Ramos (cell line): ENCODE measurements at regions not wholly inside any gene's neighbourhood (a gene's known extent, or its start where the extent isn't known, plus 50 kb on each side); places are given as distances from the start of the nearest gene placed in this dataset.

Experiments used
- in situ Hi-C: fragments of 300-500 bp; cut with MboI; formaldehyde crosslinking; loops from one replicate; pipeline ENCODE4 v1.14.3; 2022; ENCODE audit warnings: low sequenced_read_pairs; ENCODE audit not compliant: unreplicated experiment

- in situ Hi-C loops = loop anchor here (10.0 to 25.0 kb wide), 2 partner anchors 314 to 972 kb away; partner anchors contain the start of gene SEC14L1
These were observed 318.4 kb downstream of the SEC14L1 start for GRCh38 chr17:77459018-77459755.

DNA sequence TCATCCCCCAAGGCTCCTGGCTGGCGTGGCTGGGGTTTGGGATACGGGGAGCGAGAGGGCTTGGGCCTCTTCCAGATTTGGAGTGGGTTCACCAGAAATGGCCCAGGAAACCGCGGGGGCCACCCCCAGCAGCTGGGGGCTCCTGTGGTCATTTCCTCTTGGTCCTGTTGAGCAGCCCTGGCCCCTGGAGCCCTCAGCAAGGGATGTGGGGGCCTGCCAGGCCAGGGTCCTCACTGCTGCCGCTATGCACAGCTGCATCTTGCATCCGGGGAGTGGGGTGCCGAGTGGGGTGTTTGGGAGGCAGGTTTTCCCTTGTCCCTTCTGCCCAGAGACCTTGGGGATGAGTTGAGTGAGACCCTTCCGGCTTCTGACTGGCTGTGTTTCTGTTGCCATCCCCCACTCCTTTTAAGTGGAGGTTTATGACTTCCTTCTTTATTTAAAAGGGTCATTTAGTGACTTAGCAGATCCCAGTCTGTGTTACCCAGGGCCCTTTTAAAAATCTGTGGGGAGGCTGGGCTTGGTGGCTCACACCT is 319.8 kb downstream of the SEC14L1 start:
- in situ Hi-C loops = loop anchor here (25.0 kb wide), 1 partner anchor 973 kb away; no protein-coding TSS in a partner anchor

GRCh38 chr17:77461277-77462057 is 320.7 kb downstream of the SEC14L1 start:
- in situ Hi-C loops = loop anchor here (25.0 kb wide), 1 partner anchor 974 kb away; no protein-coding TSS in a partner anchor

DNA sequence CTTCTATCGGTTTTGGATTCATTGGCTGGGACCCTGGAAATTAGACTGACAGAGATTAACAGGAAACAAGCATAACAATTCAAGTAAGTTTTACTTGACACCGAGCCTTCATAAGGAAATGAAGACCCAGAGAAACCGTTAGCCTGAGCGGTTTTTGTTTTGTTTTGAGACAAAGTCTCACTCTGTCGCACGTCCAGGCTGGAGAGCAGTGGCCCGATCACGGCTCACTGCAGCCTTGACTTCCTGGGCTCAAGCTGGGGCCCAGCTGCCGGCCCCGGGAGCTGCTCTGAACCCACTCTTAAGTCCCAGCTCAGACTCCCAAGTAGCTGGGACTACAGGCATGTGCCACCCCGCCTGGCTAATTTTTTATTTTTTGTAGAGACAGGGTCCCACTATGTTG is 321.3 kb downstream of the SEC14L1 start:
- in situ Hi-C loops = loop anchor here (25.0 kb wide), 1 partner anchor 975 kb away; no protein-coding TSS in a partner anchor

DNA sequence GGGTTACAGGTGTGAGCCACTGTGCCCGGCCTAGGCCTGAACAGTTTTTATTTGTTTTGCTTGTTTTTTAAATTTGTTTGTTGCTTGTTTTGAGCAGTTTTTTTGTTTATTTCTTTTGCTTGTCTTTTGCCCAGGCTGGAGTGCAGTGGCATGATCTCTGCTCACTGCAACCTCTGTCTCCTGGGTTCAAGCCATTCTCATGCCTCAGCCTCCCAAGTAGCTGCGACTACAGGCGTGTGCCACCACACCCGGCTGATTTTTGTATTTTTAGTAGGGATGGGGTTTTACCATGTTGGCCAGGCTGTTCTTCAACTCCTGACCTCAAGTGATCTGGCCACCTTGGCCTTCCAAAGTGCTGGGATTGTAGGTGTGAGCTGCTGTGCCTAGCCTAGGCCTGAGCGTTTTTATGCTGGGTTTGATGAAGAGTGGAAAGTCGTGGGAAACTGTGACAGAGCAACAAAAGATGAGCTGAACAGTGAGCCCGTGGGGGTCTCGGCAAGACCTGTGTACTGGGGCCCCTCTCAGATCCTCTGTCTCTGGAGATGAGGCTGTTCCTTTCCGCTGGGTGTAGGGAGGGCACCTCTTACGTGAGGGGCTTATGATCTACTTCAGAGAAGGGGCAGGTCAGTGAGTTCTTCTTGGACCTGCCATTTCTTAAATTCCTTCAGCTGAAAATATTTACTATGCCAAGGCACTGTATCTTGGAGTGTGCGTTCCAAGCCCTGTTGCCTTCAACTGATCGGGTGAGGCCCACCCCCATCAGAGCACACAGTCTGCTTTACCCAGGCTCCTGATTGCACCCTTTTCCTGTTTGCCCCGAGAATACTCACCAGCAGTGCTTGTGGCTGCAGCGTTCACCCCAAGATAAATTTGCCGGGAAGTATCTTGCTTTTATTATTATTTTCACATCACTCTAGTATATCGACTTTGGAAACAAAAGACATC is 322.1 kb downstream of the SEC14L1 start:
- in situ Hi-C loops = loop anchor here (25.0 kb wide), 1 partner anchor 976 kb away; no protein-coding TSS in a partner anchor

DNA sequence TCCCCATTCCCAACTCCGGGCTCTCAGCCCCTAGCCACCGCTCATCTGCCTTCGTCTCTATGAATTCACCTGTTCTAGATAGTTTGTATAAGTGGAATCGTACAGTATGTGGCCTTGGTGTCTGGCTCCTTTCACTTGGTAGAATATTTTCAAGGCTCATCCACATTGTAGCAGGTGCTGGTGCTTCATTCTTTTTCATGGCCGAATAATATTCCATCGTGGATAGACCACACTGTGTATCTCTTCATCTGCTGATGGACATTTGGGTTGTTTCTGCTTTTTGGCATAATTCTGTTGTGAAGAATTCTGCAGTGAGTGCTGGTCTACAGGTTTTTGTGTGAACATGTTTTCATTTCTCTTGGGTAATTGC is 324.2 kb downstream of the SEC14L1 start:
- in situ Hi-C loops = loop anchor here (25.0 kb wide), 1 partner anchor 978 kb away; no protein-coding TSS in a partner anchor

DNA sequence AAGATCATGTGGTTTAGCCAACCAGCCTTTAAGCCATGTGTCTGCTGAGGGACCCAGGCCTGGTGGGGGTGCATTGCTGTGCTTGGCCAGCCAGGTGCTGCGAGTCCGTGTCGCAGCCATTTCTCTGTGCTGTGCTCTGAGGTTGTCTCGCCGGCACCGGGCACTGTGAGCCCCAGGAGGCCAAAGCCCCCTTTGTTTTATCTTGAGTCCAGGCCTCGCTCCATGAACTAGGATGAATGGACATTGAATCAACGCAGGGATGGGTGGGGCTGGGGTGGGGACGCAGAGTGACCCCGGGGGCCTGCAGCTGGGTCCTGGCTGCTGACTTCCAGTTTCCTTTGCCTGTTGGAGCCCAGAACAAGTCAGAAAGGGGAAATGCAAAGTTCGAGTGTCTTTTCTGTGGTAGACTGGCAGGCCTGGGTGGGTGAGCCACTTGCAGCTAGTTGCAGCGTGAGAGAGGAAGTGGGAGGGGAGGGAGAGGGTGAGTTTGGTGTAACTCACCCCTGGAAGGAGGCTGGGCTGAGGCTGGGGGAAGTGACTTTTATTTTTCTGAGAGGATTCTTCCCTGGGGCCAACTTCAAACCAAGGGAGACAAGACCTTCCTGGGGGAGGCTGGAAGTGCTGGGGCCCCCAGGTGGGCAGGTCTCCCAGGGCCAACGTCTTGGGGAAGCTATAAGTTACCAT is 324.7 kb downstream of the SEC14L1 start:
- in situ Hi-C loops = loop anchor here (25.0 kb wide), 1 partner anchor 978 kb away; no protein-coding TSS in a partner anchor

- in situ Hi-C loops = loop anchor here (25.0 kb wide), 1 partner anchor 979 kb away; no protein-coding TSS in a partner anchor
These were observed 325.4 kb downstream of the SEC14L1 start for GRCh38 chr17:77466140-77466539.

- in situ Hi-C loops = loop anchor here (25.0 kb wide), 1 partner anchor 979 kb away; no protein-coding TSS in a partner anchor
These were observed 325.9 kb downstream of the SEC14L1 start for GRCh38 chr17:77466596-77467223.

- in situ Hi-C loops = loop anchor here (25.0 kb wide), 1 partner anchor 980 kb away; no protein-coding TSS in a partner anchor
These were observed 326.8 kb downstream of the SEC14L1 start for GRCh38 chr17:77467521-77467920.

GRCh38 chr17:77468897-77469296 is 328.1 kb downstream of the SEC14L1 start:
- in situ Hi-C loops = loop anchor here (25.0 kb wide), 1 partner anchor 982 kb away; no protein-coding TSS in a partner anchor

GRCh38 chr17:77470330-77470786 is 329.6 kb downstream of the SEC14L1 start:
- in situ Hi-C loops = loop anchor here (25.0 kb wide), 1 partner anchor 983 kb away; no protein-coding TSS in a partner anchor

DNA sequence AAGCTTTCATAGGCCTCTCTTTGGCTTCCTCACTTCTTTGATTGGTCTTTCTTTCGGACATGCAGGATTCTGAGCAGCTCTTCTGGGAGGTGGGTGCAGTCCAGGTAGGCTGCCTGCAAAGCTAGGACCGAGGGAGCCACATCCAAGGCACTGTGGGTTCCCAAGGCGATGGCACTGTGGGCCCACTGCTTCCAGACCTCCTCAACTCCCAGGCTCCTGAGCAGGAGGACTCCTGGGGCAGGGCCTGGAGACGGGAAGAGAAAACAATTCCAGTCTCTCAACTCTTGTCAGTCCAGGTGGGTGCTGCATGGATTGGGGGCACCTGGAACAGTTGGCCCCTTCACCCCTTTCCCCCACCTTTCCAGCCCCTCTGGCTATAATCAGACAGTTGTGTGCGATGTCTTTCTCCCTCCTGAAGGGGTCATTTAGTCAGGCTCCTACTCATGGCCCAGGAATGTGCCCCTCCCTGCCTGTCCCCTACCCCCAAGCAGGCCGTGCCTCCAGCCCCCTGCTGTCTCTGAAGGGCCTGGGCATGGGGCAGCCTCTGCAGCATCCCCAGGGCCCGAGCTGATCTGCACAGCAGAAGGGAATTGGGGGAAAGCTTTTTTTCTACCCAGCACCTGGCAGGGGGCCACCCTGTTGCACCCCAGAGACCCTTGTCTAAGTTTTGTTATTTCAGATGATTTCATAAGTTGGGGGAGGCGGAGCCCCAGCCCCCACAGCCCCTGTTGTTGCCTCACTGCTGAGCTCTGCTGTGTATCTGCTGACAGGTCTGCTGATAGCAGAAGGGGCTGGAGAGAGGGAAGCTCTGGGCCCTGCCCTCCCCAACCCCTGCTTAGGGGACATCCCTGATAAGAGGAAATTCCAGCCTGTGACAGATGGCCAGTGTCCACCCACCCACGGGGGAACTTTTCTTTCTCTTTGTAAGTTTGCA is 330.3 kb downstream of the SEC14L1 start:
- in situ Hi-C loops = loop anchor here (25.0 kb wide), 1 partner anchor 984 kb away; no protein-coding TSS in a partner anchor

DNA sequence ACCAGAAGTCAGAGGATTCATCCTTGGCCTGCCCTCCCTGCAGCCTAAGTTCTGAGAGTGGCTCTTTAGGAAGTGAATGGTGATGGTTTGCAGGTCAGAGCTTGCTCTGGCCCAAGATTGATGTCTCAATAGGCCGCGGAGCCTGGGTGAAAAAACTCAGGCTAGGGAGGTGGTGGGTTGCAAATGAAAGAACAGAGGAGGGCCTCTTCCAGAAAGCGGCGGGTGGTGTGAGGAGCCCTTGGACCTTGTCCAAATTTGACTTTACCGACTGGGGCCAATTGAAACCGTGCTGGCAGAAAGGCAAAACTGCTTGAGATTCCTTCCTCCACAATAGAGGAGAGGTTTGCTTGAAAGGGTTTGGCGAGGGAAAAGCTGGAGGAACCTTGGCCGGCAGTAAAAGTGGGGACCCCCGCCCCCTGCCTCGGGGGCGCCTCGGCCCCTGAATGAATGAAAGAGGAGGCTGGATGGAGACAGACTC is 331.3 kb downstream of the SEC14L1 start:
- in situ Hi-C loops = loop anchor here (25.0 kb wide), 1 partner anchor 985 kb away; no protein-coding TSS in a partner anchor

- in situ Hi-C loops = loop anchor here (25.0 kb wide), 1 partner anchor 985 kb away; no protein-coding TSS in a partner anchor
These were observed 331.9 kb downstream of the SEC14L1 start for GRCh38 chr17:77472468-77473310.
